Suprapubic skin (tissue), 3 donors: ENCODE measurements at regions not wholly inside any gene's neighbourhood (a gene's known extent, or its start where the extent isn't known, plus 50 kb on each side); places are given as distances from the start of the nearest gene placed in this dataset.

ENCODE experiments used
- EP300 ChIP-seq: sonication (generic); formaldehyde crosslinking; IDR thresholded peaks from one replicate; pipeline ENCODE4 v1.6.1; 2017; ENCODE audit warnings: antibody characterized with exemption
- TF ChIP-seq, protein P1 (sequence below), 2 donors: fragments of 200-600 bp in 1 of 2; fragments of 450-650 bp in 1 of 2; sonication (generic) in 1 of 2; IDR thresholded peaks; one replicate each; pipeline ENCODE4 v1.5.1; 2016 to 2019; ENCODE audit warnings: antibody characterized with exemption in 2 of 2, mild to moderate bottlenecking in 1 of 2, moderate library complexity in 1 of 2

DNA sequence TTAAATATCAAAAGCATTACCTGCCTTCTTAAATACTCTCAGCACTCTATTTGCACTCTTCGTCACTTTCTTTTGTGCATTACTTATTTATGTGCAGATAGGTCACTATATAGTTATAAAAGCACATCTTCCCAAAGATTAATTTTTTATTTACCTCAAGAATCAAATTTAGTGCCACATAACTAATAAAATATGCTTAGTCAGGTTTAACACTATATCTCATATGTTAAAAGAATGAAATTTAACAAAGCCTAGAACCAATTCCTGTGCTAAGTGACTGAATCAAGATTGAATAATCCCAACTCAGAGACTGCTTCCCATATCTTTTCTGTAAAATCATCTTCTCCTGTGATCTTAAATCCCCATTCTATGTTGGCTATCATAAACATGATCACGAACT lies 957.5 kb upstream of the NXPH2 start:
- TF ChIP-seq, protein P1, sequence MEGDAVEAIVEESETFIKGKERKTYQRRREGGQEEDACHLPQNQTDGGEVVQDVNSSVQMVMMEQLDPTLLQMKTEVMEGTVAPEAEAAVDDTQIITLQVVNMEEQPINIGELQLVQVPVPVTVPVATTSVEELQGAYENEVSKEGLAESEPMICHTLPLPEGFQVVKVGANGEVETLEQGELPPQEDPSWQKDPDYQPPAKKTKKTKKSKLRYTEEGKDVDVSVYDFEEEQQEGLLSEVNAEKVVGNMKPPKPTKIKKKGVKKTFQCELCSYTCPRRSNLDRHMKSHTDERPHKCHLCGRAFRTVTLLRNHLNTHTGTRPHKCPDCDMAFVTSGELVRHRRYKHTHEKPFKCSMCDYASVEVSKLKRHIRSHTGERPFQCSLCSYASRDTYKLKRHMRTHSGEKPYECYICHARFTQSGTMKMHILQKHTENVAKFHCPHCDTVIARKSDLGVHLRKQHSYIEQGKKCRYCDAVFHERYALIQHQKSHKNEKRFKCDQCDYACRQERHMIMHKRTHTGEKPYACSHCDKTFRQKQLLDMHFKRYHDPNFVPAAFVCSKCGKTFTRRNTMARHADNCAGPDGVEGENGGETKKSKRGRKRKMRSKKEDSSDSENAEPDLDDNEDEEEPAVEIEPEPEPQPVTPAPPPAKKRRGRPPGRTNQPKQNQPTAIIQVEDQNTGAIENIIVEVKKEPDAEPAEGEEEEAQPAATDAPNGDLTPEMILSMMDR (IDR thresholded peaks at IDR 0.05) = no peak
- no peak for TF ChIP-seq EP300
